ENCODE measurements at regions not wholly inside any gene's neighbourhood (a gene's known extent, or its start where the extent isn't known, plus 50 kb on each side); places are given as distances from the start of the nearest gene placed in this dataset.

GRCh38 chr2:187084524-187084923 lies 235.6 kb upstream of the ZSWIM2 start:
- Mint-ChIP-seq H3K36me3 (ENCODE audit: insufficient read depth) (no peaks in the 10 kb centered on the region), H3K9me3 (ENCODE audit: low read depth) (peaks cover 3% of the 10 kb centered on the region), H3K27me3 (no peaks in the 10 kb centered on the region), H3K4me1 (ENCODE audit: low read depth) (no peaks in the 10 kb centered on the region), H3K4me3 (ENCODE audit: low read depth) (no peak overlapping the region), H3K27ac (no peak overlapping the region)
- TF ChIP-seq CTCF (IDR thresholded peaks at IDR 0.05; ENCODE audit: unreplicated experiment), result no peak
- no peak for DNase-seq (ENCODE audit: low spot score, unreplicated experiment)

- DNase-seq (ENCODE audit: low spot score, unreplicated experiment), result no peak
- no peak for TF ChIP-seq CTCF (IDR thresholded peaks at IDR 0.05; ENCODE audit: unreplicated experiment)
- Mint-ChIP-seq H3K27me3 (no peaks in the 10 kb centered on the region), H3K4me3 (ENCODE audit: low read depth) (no peak overlapping the region), H3K27ac (no peak overlapping the region), H3K9me3 (ENCODE audit: low read depth) (no peaks in the 10 kb centered on the region), H3K36me3 (ENCODE audit: insufficient read depth) (no peaks in the 10 kb centered on the region), H3K4me1 (ENCODE audit: low read depth) (no peaks in the 10 kb centered on the region)
Observed at GRCh38 chr2:187081461-187081860, 232.5 kb upstream of the ZSWIM2 start.

GRCh38 chr2:187079901-187080300 lies 230.9 kb upstream of the ZSWIM2 start:
- H3K4me3 Mint-ChIP-seq (ENCODE audit: low read depth), result no peak overlapping the region

GRCh38 chr2:187078297-187078696 lies 229.3 kb upstream of the ZSWIM2 start:
- Mint-ChIP-seq H3K27me3 (no peaks in the 10 kb centered on the region), H3K27ac (no peak overlapping the region), H3K4me1 (ENCODE audit: low read depth) (peaks cover 6% of the 10 kb centered on the region), H3K9me3 (ENCODE audit: low read depth) (peaks cover 5% of the 10 kb centered on the region), H3K36me3 (ENCODE audit: insufficient read depth) (no peaks in the 10 kb centered on the region), H3K4me3 (ENCODE audit: low read depth) (no peak overlapping the region)
- no peak for DNase-seq (ENCODE audit: low spot score, unreplicated experiment)
- no peak for TF ChIP-seq CTCF (IDR thresholded peaks at IDR 0.05; ENCODE audit: unreplicated experiment)

More at GRCh38 chr2:187079901-187080300, 230.9 kb upstream of the ZSWIM2 start:
- H3K4me1 Mint-ChIP-seq (ENCODE audit: low read depth), result peaks cover 6% of the 10 kb centered on the region
- no peaks in the 10 kb centered on the region for H3K36me3 Mint-ChIP-seq (ENCODE audit: insufficient read depth)
- peaks cover 5% of the 10 kb centered on the region for H3K9me3 Mint-ChIP-seq (ENCODE audit: low read depth)
- no peak for TF ChIP-seq CTCF (IDR thresholded peaks at IDR 0.05; ENCODE audit: unreplicated experiment)
- H3K27ac Mint-ChIP-seq, result no peak overlapping the region
- no peak for DNase-seq (ENCODE audit: low spot score, unreplicated experiment)
- no peaks in the 10 kb centered on the region for H3K27me3 Mint-ChIP-seq

GRCh38 chr2:187075671-187076070 lies 226.7 kb upstream of the ZSWIM2 start:
- H3K27ac Mint-ChIP-seq, result no peak overlapping the region
- TF ChIP-seq CTCF (IDR thresholded peaks at IDR 0.05; ENCODE audit: unreplicated experiment), result no peak
- DNase-seq (ENCODE audit: low spot score, unreplicated experiment), result no peak
- peaks cover 6% of the 10 kb centered on the region for H3K27me3 Mint-ChIP-seq
- peaks cover 5% of the 10 kb centered on the region for H3K9me3 Mint-ChIP-seq (ENCODE audit: low read depth)
- H3K4me1 Mint-ChIP-seq (ENCODE audit: low read depth), result peaks cover 10% of the 10 kb centered on the region
- H3K4me3 Mint-ChIP-seq (ENCODE audit: low read depth), result no peak overlapping the region
- H3K36me3 Mint-ChIP-seq (ENCODE audit: insufficient read depth), result no peaks in the 10 kb centered on the region
